Thyroid gland (tissue), 4 donors: ENCODE measurements at regions not wholly inside any gene's neighbourhood (a gene's known extent, or its start where the extent isn't known, plus 50 kb on each side); places are given as distances from the start of the nearest gene placed in this dataset.

Experiments
- DNase-seq, 2 donors: peaks; one replicate each; pipeline ENCODE4 v3.0.0-alpha.2; 2019
- H3K27ac ChIP-seq, 3 donors: fragments of 200-600 bp; sonication (generic); 1 replicate in 2 of 3; 2 replicates in 1 of 3; pipeline ENCODE4 v1.5.1; 2016 to 2019; ENCODE audit warnings: mild to moderate bottlenecking in 1 of 3, moderate library complexity in 1 of 3
- H3K27me3 ChIP-seq: fragments of 200-600 bp; sonication (generic); one replicate; pipeline ENCODE4 v1.5.1; 2019
- H3K36me3 ChIP-seq, 2 donors: fragments of 200-600 bp; sonication (generic); one replicate each; pipeline ENCODE4 v1.5.1; 2016 to 2019
- H3K4me1 ChIP-seq, 2 donors: fragments of 200-600 bp; sonication (generic); one replicate each; pipeline ENCODE4 v1.5.1; 2017 to 2019
- H3K4me3 ChIP-seq, 3 donors: fragments of 200-600 bp; sonication (generic); replicated peaks in 1 of 3; 1 replicate in 2 of 3; 2 replicates in 1 of 3; pipeline ENCODE4 v1.5.1; 2016; ENCODE audit warnings: mild to moderate bottlenecking in 1 of 3
- H3K9me3 ChIP-seq: fragments of 200-600 bp; sonication (generic); one replicate; pipeline ENCODE4 v1.5.1; 2017
- POLR2A ChIP-seq, 2 donors: fragments of 450-650 bp; IDR thresholded peaks; one replicate each; pipeline ENCODE4 v1.6.1; 2017; ENCODE audit warnings: antibody characterized with exemption in 2 of 2, mild to moderate bottlenecking in 2 of 2, moderate library complexity in 1 of 2
- WGBS, 2 donors: methylation state at CpG; one replicate each; pipeline ENCODE4 v1.1.5; 2017; 5-methylcytosine and 5-hydroxymethylcytosine counted together
- intact Hi-C: fragments of 100-400 bp; cut with DNase I; formaldehyde crosslinking; loops from one replicate; pipeline ENCODE4 v1.15.1; 2023
- TF ChIP-seq, protein P1 (sequence below), 6 experiments: fragments of 200-600 bp in 3 of 6; fragments of 450-650 bp in 3 of 6; sonication (generic) in 3 of 6; IDR thresholded peaks; one replicate each; pipeline ENCODE4 v1.5.1; 2016 to 2019; ENCODE audit warnings: antibody characterized with exemption in 6 of 6, mild to moderate bottlenecking in 2 of 6, inconsistent platforms in 1 of 6, moderate library complexity in 1 of 6

DNA sequence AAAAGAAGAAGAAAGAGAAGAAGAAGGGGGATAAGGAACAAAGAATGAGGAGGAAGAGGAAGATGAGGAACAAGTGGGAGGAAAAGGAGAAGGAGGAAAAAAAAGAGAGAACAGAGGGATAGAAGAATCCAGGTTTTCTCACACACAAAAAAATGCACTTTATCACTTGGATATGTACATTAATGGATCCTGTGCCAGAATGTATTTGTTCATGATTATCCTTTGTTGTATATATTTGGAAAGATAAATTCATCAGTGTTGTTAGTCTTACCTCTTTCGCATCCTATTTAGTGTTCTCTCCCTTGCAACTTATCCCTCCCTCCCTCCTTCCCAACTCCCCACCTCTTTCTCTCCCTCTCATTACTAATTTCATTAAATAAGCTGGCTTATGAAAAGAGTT, 298.8 kb downstream of the SLCO4C1 start:
- DNase-seq: no peak
- WGBS, 2 donors: 90 to 97% methylated on average over 1 of the region's 1 CpG
- intact Hi-C loops: no loop called here
- TF ChIP-seq, protein P1, sequence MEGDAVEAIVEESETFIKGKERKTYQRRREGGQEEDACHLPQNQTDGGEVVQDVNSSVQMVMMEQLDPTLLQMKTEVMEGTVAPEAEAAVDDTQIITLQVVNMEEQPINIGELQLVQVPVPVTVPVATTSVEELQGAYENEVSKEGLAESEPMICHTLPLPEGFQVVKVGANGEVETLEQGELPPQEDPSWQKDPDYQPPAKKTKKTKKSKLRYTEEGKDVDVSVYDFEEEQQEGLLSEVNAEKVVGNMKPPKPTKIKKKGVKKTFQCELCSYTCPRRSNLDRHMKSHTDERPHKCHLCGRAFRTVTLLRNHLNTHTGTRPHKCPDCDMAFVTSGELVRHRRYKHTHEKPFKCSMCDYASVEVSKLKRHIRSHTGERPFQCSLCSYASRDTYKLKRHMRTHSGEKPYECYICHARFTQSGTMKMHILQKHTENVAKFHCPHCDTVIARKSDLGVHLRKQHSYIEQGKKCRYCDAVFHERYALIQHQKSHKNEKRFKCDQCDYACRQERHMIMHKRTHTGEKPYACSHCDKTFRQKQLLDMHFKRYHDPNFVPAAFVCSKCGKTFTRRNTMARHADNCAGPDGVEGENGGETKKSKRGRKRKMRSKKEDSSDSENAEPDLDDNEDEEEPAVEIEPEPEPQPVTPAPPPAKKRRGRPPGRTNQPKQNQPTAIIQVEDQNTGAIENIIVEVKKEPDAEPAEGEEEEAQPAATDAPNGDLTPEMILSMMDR (IDR thresholded peaks at IDR 0.05): no peak
- no peak for TF ChIP-seq POLR2A (IDR thresholded peaks at IDR 0.05)
- Histone ChIP-seq H3K27ac (no peak overlapping the region), H3K36me3 (no peaks in the 10 kb centered on the region), H3K4me3 (no peak overlapping the region), H3K9me3 (no peaks in the 10 kb centered on the region), H3K4me1 (peaks cover 5 to 14% of the 10 kb centered on the region in 2 donors), H3K27me3 (no peaks in the 10 kb centered on the region)

GRCh38 chr5:101995585-101995984, 300.5 kb downstream of the SLCO4C1 start:
- peak overlapping the region; percentile 47 to 67 (median 49) for H3K27ac ChIP-seq
- DNase-seq: no peak
- WGBS, 2 donors: 32 to 33% methylated on average over 2 of the region's 2 CpGs
- H3K27me3 ChIP-seq: no peaks in the 10 kb centered on the region
- H3K4me1 ChIP-seq: peaks cover 5 to 14% of the 10 kb centered on the region in 2 donors
- TF ChIP-seq, protein P1 (IDR thresholded peaks at IDR 0.05): no peak
- TF ChIP-seq POLR2A (IDR thresholded peaks at IDR 0.05): no peak
- no peaks in the 10 kb centered on the region for H3K36me3 ChIP-seq
- no peak overlapping the region for H3K4me3 ChIP-seq
- no peaks in the 10 kb centered on the region for H3K9me3 ChIP-seq
- intact Hi-C loops: no loop called here

DNA sequence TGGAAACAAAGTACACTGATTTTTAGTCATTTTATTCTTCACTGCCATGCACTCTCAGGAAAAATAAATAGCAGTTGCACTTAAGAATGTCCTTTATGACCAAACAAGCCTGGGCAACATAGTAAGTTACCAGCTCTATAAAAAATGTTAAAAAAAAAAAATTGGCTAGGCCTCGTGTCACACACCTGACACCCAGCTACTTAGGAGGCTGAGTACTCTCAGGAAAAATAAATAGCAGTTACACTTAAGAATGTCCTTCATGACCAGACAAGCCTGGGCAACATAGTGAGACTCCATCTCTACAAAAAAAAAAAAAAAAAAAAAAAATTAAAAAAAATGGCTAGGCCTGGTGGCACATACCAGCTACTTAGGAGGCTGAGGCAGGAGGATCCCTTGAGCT, 304.6 kb downstream of the SLCO4C1 start:
- no peak overlapping the region for H3K4me3 ChIP-seq
- no peak overlapping the region for H3K27ac ChIP-seq
- TF ChIP-seq, protein P1 (IDR thresholded peaks at IDR 0.05): no peak
- no peak for TF ChIP-seq POLR2A (IDR thresholded peaks at IDR 0.05)
- intact Hi-C loops: no loop called here
- no peaks in the 10 kb centered on the region for H3K36me3 ChIP-seq
- peaks cover 5 to 10% of the 10 kb centered on the region in 2 donors for H3K4me1 ChIP-seq
- WGBS, 2 donors: 37 to 41% methylated on average over 1 of the region's 1 CpG
- H3K9me3 ChIP-seq: no peaks in the 10 kb centered on the region
- no peak for DNase-seq
- no peaks in the 10 kb centered on the region for H3K27me3 ChIP-seq

GRCh38 chr5:101989659-101990058, 306.4 kb downstream of the SLCO4C1 start:
- H3K27me3 ChIP-seq: no peaks in the 10 kb centered on the region
- no peak overlapping the region for H3K27ac ChIP-seq
- no peak overlapping the region for H3K4me3 ChIP-seq
- TF ChIP-seq POLR2A (IDR thresholded peaks at IDR 0.05): no peak
- TF ChIP-seq, protein P1 (IDR thresholded peaks at IDR 0.05): no peak
- WGBS, 2 donors: 37 to 46% methylated on average over 1 of the region's 1 CpG
- no peak for DNase-seq
- H3K4me1 ChIP-seq: peaks cover 0 to 3% of the 10 kb centered on the region in 2 donors
- H3K36me3 ChIP-seq: no peaks in the 10 kb centered on the region
- no peaks in the 10 kb centered on the region for H3K9me3 ChIP-seq
- intact Hi-C loops: no loop called here

DNA sequence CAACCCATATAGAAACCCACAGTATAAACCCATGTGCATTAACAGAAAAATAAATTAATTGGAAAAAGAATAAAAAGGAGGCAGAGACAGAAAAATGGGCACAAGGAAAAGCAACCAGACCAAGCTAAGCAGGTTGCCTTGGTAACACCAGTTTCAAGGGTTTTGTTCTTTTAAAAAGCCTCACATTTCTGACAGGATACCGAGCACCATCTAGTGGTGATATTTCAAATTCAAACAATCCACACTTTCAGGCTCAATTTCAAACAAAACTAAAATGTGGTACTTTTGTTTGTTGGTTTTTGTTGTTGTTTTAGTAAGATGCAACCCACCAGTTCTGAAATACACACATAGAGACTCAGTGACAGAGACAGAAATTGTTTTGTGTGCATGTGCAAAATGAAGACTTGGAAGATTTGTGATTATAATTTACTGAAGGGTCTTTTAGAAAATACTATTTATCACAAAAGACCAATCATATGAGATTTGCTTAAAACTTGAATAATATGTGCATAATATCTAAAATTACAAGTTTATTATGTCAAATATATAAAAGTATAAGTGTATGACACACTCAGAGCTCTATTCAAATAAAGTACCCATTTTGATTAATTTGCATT, 318.2 kb downstream of the SLCO4C1 start:
- 0% methylated on average over 1 of the region's 1 CpG for WGBS, 2 donors
- TF ChIP-seq, protein P1 (IDR thresholded peaks at IDR 0.05): peak in 5 of 6 experiments; percentile 29 to 83 (median 63)
- TF ChIP-seq POLR2A (IDR thresholded peaks at IDR 0.05): no peak
- H3K4me3 ChIP-seq: no peak overlapping the region
- intact Hi-C loops: no loop called here
- no peak overlapping the region for H3K27ac ChIP-seq
- H3K36me3 ChIP-seq: no peaks in the 10 kb centered on the region
- no peaks in the 10 kb centered on the region for H3K4me1 ChIP-seq
- H3K27me3 ChIP-seq: no peaks in the 10 kb centered on the region
- no peaks in the 10 kb centered on the region for H3K9me3 ChIP-seq
- DNase-seq: no peak
